Right cardiac atrium (tissue), 5 donors: ENCODE measurements at regions not wholly inside any gene's neighbourhood (a gene's known extent, or its start where the extent isn't known, plus 50 kb on each side); places are given as distances from the start of the nearest gene placed in this dataset.

Experiments
- ATAC-seq, 2 donors: fragments of 200-7000 bp; cut with Tn5 transposase; one replicate each; pipeline versions ENCODE4 v1.8.0 to v1.9.1; 2020; ENCODE audit warnings: moderate library complexity in 2 of 2, mild to moderate bottlenecking in 1 of 2
- DNase-seq, 3 donors: peaks; one replicate each; pipeline ENCODE4 v3.0.0-alpha.2; 2020
- H3K27ac ChIP-seq: one replicate; pipeline ENCODE4 v1.5.1; 2013; ENCODE audit warnings: mild to moderate bottlenecking, low read length, control low read depth, moderate library complexity
- H3K27me3 ChIP-seq: one replicate; pipeline ENCODE4 v1.6.1; 2013; ENCODE audit not compliant: control insufficient read depth, insufficient read depth
- H3K4me1 ChIP-seq: one replicate; pipeline ENCODE4 v1.6.1; 2013; ENCODE audit warnings: low read length; ENCODE audit not compliant: control insufficient read depth, insufficient read depth
- H3K4me3 ChIP-seq: one replicate; pipeline ENCODE4 v1.5.1; 2013; ENCODE audit warnings: low read length, control low read depth
- H3K9me3 ChIP-seq: one replicate; pipeline ENCODE4 v1.6.1; 2013; ENCODE audit warnings: low read length; ENCODE audit not compliant: control insufficient read depth
- WGBS: extraction: QIAGEN DNeasy Blood & Tissue Kit; methylation state at CpG from one replicate; pipeline ENCODE4 v1.1.7; 2013; 5-methylcytosine and 5-hydroxymethylcytosine counted together
- intact Hi-C, 4 donors: fragments of 100-400 bp; cut with DNase I; formaldehyde crosslinking; loops; one replicate each; pipeline versions ENCODE4 v1.11.0 to v1.14.0; 2022 to 2023
- donor health status: healthy with polysubstance abuse.
- donor health status: DM: no; HTN: yes; CAD: no.
- donor health status: DM: no; HTN: no; CAD: no.
- donor health status: DM: no; HTN: yes; CAD: no; lungs with severe emphysema.
- donor health status: DM: yes; HTN: yes; CAD: no.

GRCh38 chr13:106383791-106384190, 151.7 kb downstream of the EFNB2 start:
- no peak for DNase-seq
- Histone ChIP-seq H3K27ac (no peak overlapping the region), H3K27me3 (no peaks in the 10 kb centered on the region), H3K9me3 (no peaks in the 10 kb centered on the region), H3K4me3 (no peak overlapping the region), H3K4me1 (no peaks in the 10 kb centered on the region)
- no peak for ATAC-seq
- 98% methylated on average over 1 of the region's 1 CpG for WGBS
- intact Hi-C loops, result no loop called here

- Histone ChIP-seq H3K9me3 (no peaks in the 10 kb centered on the region), H3K4me1 (no peaks in the 10 kb centered on the region), H3K4me3 (no peak overlapping the region), H3K27ac (no peak overlapping the region), H3K27me3 (no peaks in the 10 kb centered on the region)
- WGBS, result 78% methylated on average over 5 of the region's 5 CpGs
- DNase-seq, result no peak
- no peak for ATAC-seq
- intact Hi-C loops, result no loop called here
Observed at GRCh38 chr13:106382534-106382933, 152.9 kb downstream of the EFNB2 start.

- H3K4me1 ChIP-seq, result no peaks in the 10 kb centered on the region
- DNase-seq (no peak), ATAC-seq (peak in 1 of 2 donors; percentile 77)
- WGBS, result 62% methylated on average over 4 of the region's 4 CpGs
- no peak overlapping the region for H3K4me3 ChIP-seq
- no peaks in the 10 kb centered on the region for H3K9me3 ChIP-seq
- no peaks in the 10 kb centered on the region for H3K27me3 ChIP-seq
- intact Hi-C loops, result no loop called here
- no peak overlapping the region for H3K27ac ChIP-seq
Observed at GRCh38 chr13:106381091-106381490, 154.4 kb downstream of the EFNB2 start.

GRCh38 chr13:106377931-106378662, 157.4 kb downstream of the EFNB2 start:
- Histone ChIP-seq H3K4me1 (no peaks in the 10 kb centered on the region), H3K27ac (no peak overlapping the region), H3K27me3 (no peaks in the 10 kb centered on the region), H3K9me3 (no peaks in the 10 kb centered on the region), H3K4me3 (no peak overlapping the region)
- intact Hi-C loops, result no loop called here
- WGBS, result 89% methylated on average over 7 of the region's 7 CpGs
- DNase-seq (no peak), ATAC-seq (no peak)

- Histone ChIP-seq H3K4me3 (no peak overlapping the region), H3K27me3 (no peaks in the 10 kb centered on the region), H3K27ac (no peak overlapping the region), H3K4me1 (no peaks in the 10 kb centered on the region), H3K9me3 (no peaks in the 10 kb centered on the region)
- intact Hi-C loops, result no loop called here
- DNase-seq (no peak), ATAC-seq (no peak)
- WGBS, result 81% methylated on average over 7 of the region's 7 CpGs
Observed at GRCh38 chr13:106377341-106377740, 158.1 kb downstream of the EFNB2 start.

- intact Hi-C loops, result no loop called here
- no peak overlapping the region for H3K4me3 ChIP-seq
- WGBS, result 82% methylated on average over 21 of the region's 21 CpGs
- no peaks in the 10 kb centered on the region for H3K27me3 ChIP-seq
- H3K9me3 ChIP-seq, result no peaks in the 10 kb centered on the region
- ATAC-seq, result no peak
- H3K27ac ChIP-seq, result no peak overlapping the region
- no peak for DNase-seq
- no peaks in the 10 kb centered on the region for H3K4me1 ChIP-seq
Observed at GRCh38 chr13:106376401-106377112, 158.9 kb downstream of the EFNB2 start.

- Histone ChIP-seq H3K4me1 (no peaks in the 10 kb centered on the region), H3K9me3 (no peaks in the 10 kb centered on the region), H3K27ac (no peak overlapping the region), H3K4me3 (no peak overlapping the region), H3K27me3 (no peaks in the 10 kb centered on the region)
- DNase-seq (no peak), ATAC-seq (no peak)
- WGBS, result 97% methylated on average over 20 of the region's 20 CpGs
- intact Hi-C loops, result no loop called here
Observed at GRCh38 chr13:106375085-106375484, 160.4 kb downstream of the EFNB2 start.

GRCh38 chr13:106374631-106375030, 160.8 kb downstream of the EFNB2 start:
- 95% methylated on average over 10 of the region's 10 CpGs for WGBS

GRCh38 chr13:106373989-106374572, 161.4 kb downstream of the EFNB2 start:
- WGBS, result 65% methylated on average over 4 of the region's 4 CpGs
- H3K9me3 ChIP-seq, result no peaks in the 10 kb centered on the region
- intact Hi-C loops, result no loop called here
- no peak overlapping the region for H3K27ac ChIP-seq
- no peak for ATAC-seq
- H3K4me3 ChIP-seq, result no peak overlapping the region
- no peaks in the 10 kb centered on the region for H3K27me3 ChIP-seq
- no peaks in the 10 kb centered on the region for H3K4me1 ChIP-seq
- no peak for DNase-seq

More at GRCh38 chr13:106374631-106375030, 160.8 kb downstream of the EFNB2 start:
- H3K9me3 ChIP-seq, result no peaks in the 10 kb centered on the region
- no peak overlapping the region for H3K27ac ChIP-seq
- ATAC-seq (no peak), DNase-seq (no peak)
- intact Hi-C loops, result no loop called here
- no peaks in the 10 kb centered on the region for H3K27me3 ChIP-seq
- no peaks in the 10 kb centered on the region for H3K4me1 ChIP-seq
- H3K4me3 ChIP-seq, result no peak overlapping the region

GRCh38 chr13:106373304-106373988, 162.0 kb downstream of the EFNB2 start:
- H3K4me3 ChIP-seq, result no peak overlapping the region
- no peak overlapping the region for H3K27ac ChIP-seq
- no peaks in the 10 kb centered on the region for H3K9me3 ChIP-seq
- DNase-seq (no peak), ATAC-seq (peak in 1 of 2 donors; percentile 26)
- no peaks in the 10 kb centered on the region for H3K27me3 ChIP-seq
- WGBS, result 49% methylated on average over 7 of the region's 7 CpGs
- intact Hi-C loops, result no loop called here
- no peaks in the 10 kb centered on the region for H3K4me1 ChIP-seq
